ENCODE measurements at regions not wholly inside any gene's neighbourhood (a gene's known extent, or its start where the extent isn't known, plus 50 kb on each side); places are given as distances from the start of the nearest gene placed in this dataset.

DNA sequence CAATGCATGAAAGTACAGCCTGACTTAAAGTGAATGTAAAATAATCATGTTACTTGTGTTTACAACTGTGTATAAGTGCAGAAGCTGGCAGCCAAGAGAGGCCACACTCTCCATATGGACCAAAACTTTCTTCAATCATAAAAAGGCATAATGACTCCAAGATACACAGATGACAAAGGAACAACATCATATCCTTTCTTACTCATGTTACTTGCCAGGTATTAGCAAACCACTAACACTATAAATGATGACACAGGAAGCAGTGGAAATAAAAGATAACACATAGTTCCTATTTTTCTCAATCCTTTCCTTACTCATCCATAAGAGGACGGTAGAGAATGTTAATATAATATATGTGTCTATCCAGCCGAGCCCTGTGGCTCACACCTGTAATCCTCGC lies 400.0 kb upstream of the CDH2 start:
- TF ChIP-seq, protein P1, sequence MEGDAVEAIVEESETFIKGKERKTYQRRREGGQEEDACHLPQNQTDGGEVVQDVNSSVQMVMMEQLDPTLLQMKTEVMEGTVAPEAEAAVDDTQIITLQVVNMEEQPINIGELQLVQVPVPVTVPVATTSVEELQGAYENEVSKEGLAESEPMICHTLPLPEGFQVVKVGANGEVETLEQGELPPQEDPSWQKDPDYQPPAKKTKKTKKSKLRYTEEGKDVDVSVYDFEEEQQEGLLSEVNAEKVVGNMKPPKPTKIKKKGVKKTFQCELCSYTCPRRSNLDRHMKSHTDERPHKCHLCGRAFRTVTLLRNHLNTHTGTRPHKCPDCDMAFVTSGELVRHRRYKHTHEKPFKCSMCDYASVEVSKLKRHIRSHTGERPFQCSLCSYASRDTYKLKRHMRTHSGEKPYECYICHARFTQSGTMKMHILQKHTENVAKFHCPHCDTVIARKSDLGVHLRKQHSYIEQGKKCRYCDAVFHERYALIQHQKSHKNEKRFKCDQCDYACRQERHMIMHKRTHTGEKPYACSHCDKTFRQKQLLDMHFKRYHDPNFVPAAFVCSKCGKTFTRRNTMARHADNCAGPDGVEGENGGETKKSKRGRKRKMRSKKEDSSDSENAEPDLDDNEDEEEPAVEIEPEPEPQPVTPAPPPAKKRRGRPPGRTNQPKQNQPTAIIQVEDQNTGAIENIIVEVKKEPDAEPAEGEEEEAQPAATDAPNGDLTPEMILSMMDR (IDR thresholded peaks at IDR 0.05) = no peak
- no peak for TF ChIP-seq POLR2A (IDR thresholded peaks at IDR 0.05)

Data from heart left ventricle (tissue), 13 donors.